Small intestine (tissue), 7 donors: ENCODE measurements at regions not wholly inside any gene's neighbourhood (a gene's known extent, or its start where the extent isn't known, plus 50 kb on each side); places are given as distances from the start of the nearest gene placed in this dataset.

Source experiments
- DNase-seq, 2 donors: peaks; one replicate each; pipeline versions ENCODE4 v3.0.0 to v3.0.0-alpha.2; 2013
- FAIRE-seq: peaks from 2 replicates; lab custom pipeline; 2012; peaks lifted over from hg19 to GRCh38; lab: Jason Lieb, UNC
- H3K27ac ChIP-seq, 3 donors: one replicate each; pipeline ENCODE4 v1.5.1; 2013; ENCODE audit warnings: low read length in 2 of 3, mild to moderate bottlenecking in 2 of 3, control low read depth in 1 of 3, inconsistent platforms in 1 of 3, low read depth in 1 of 3, moderate library complexity in 1 of 3
- H3K27me3 ChIP-seq, 3 donors: one replicate each; pipeline ENCODE4 v1.6.1; 2013; ENCODE audit warnings: low read length in 3 of 3, inconsistent platforms in 1 of 3; ENCODE audit not compliant: control insufficient read depth in 3 of 3, insufficient read depth in 3 of 3
- H3K36me3 ChIP-seq, 3 donors: one replicate each; pipeline ENCODE4 v1.6.1; 2013; ENCODE audit warnings: low read length in 3 of 3, inconsistent platforms in 1 of 3, low read depth in 1 of 3, mild to moderate bottlenecking in 1 of 3, moderate library complexity in 1 of 3; ENCODE audit not compliant: control insufficient read depth in 3 of 3, insufficient read depth in 2 of 3
- H3K4me1 ChIP-seq, 3 donors: one replicate each; pipeline ENCODE4 v1.6.1; 2013; ENCODE audit warnings: low read length in 2 of 3, inconsistent platforms in 1 of 3, low read depth in 1 of 3, mild to moderate bottlenecking in 1 of 3, moderate library complexity in 1 of 3; ENCODE audit not compliant: control insufficient read depth in 3 of 3, insufficient read depth in 2 of 3
- H3K4me3 ChIP-seq, 3 donors: one replicate each; pipeline ENCODE4 v1.5.1; 2013; ENCODE audit warnings: low read length in 3 of 3, control low read depth in 1 of 3, inconsistent platforms in 1 of 3, low read depth in 1 of 3, mild to moderate bottlenecking in 1 of 3, moderate library complexity in 1 of 3
- H3K9me3 ChIP-seq, 2 donors: one replicate each; pipeline ENCODE4 v1.6.1; 2013; ENCODE audit warnings: low read depth in 1 of 2, low read length in 1 of 2; ENCODE audit not compliant: control insufficient read depth in 2 of 2, insufficient read depth in 1 of 2
- WGBS, 3 donors: extraction: QIAGEN DNeasy Blood & Tissue Kit; methylation state at CpG; one replicate each; pipeline ENCODE4 v1.1.7; 2013; 5-methylcytosine and 5-hydroxymethylcytosine counted together
- donor health status: healthy with polysubstance abuse.
- donor health status: control.
- donor health status: control.
- donor health status: Bipolar disorder and iron deficiency.
- donor health status: healthy.

DNA sequence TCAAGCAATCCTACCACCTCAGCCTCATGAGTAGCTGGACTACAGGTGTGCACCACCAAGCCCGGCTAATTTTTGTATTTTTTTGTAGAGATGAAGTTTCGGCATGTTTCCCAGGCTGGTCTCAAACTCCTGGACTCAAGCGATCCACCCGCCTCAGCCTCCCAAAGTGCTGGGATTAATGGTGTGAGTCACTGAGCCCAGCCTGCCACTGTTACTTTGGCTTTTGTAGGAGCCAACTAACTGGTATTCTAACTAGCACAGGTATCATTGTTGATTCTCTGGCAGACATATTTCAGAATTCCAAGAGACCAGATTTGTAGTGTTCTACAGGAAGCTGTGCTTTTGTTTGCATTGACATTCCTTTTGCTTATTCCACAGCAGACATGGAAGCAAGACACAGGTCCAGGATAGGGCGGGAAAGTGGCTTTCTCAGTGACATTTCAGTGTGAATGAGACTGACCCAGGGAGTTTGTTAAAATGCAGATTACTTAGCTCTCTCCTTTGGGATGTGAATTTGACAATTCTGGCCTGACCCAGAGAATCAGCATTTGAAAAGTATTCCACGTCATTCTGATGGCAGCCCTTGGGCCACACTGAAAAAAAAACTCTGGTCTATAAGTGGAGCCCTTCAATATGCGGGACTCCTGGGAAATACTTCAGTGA is 52.2 kb upstream of the PAX6 start:
- no peaks in the 10 kb centered on the region for H3K4me1 ChIP-seq
- no peaks in the 10 kb centered on the region for H3K9me3 ChIP-seq
- WGBS, 3 donors, result 69 to 74% (median 72%) methylated on average over 7 of the region's 7 CpGs
- H3K27me3 ChIP-seq, result peaks cover 0 to 3% (median 0%) of the 10 kb centered on the region in 3 donors
- DNase-seq, result no peak
- FAIRE-seq, result no peak
- H3K27ac ChIP-seq, result no peak overlapping the region
- H3K36me3 ChIP-seq, result no peaks in the 10 kb centered on the region
- H3K4me3 ChIP-seq, result no peak overlapping the region

DNA sequence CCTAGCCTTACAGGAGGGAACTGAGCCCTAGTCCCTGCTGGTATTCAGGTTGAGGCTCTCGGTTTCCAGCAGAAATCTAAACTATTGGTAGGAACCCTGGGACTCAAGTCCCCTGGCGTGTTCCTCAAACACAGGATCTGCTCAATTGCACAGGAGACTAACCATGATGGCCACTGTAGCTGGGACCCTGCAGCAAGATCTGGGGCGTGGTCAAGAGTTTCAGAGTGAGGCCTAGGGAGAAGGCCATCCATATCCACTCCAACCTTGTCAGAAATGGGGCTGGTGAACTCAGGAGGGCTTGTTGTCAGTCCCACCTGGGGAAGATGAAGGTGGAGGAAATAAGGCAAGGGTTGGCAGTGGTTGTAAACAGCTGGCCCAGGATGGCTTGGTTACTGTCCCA is 49.9 kb upstream of the PAX6 start:
- no peaks in the 10 kb centered on the region for H3K4me1 ChIP-seq
- no peaks in the 10 kb centered on the region for H3K36me3 ChIP-seq
- H3K4me3 ChIP-seq, result no peak overlapping the region
- no peak for FAIRE-seq
- no peaks in the 10 kb centered on the region for H3K27me3 ChIP-seq
- 67 to 79% (median 74%) methylated on average over 3 of the region's 3 CpGs for WGBS, 3 donors
- H3K9me3 ChIP-seq, result no peaks in the 10 kb centered on the region
- H3K27ac ChIP-seq, result no peak overlapping the region
- DNase-seq, result no peak
